NT2/D1 (cell line): ENCODE measurements at regions not wholly inside any gene's neighbourhood (a gene's known extent, or its start where the extent isn't known, plus 50 kb on each side); places are given as distances from the start of the nearest gene placed in this dataset.

ENCODE experiments used
- YY1 ChIP-seq: IDR thresholded peaks from 2 replicates; pipeline ENCODE4 v1.6.1; 2011; ENCODE audit not compliant: insufficient read length, insufficient read depth
- ZNF274 ChIP-seq: IDR thresholded peaks from 2 replicates; pipeline ENCODE4 v1.6.1; 2011; ENCODE audit warnings: mild to moderate bottlenecking, low read depth, low read length

GRCh38 chr3:8233938-8234337 is 267.7 kb upstream of the LMCD1 start:
- TF ChIP-seq ZNF274 = no peak
- TF ChIP-seq YY1 = no peak
